Loucy (cell line): ENCODE measurements at regions not wholly inside any gene's neighbourhood (a gene's known extent, or its start where the extent isn't known, plus 50 kb on each side); places are given as distances from the start of the nearest gene placed in this dataset.

Experiments
- H2AFZ ChIP-seq: fragments of 200-600 bp; sonication (generic); 2 replicates; pipeline ENCODE4 v1.6.0; 2016; ENCODE audit warnings: antibody characterized with exemption, mild to moderate bottlenecking, low read length, moderate library complexity
- H3F3A ChIP-seq: fragments of 200-600 bp; 2 replicates; pipeline ENCODE4 v1.6.0; 2016; ENCODE audit warnings: antibody characterized with exemption, low read depth, mild to moderate bottlenecking
- H3K27me3 ChIP-seq: fragments of 200-600 bp; sonication (generic); 2 replicates; pipeline ENCODE4 v1.6.1; 2014; ENCODE audit warnings: low read length, mild to moderate bottlenecking; ENCODE audit not compliant: insufficient read depth, poor library complexity, severe bottlenecking
- H3K36me3 ChIP-seq: fragments of 200-600 bp; sonication (generic); 2 replicates; pipeline ENCODE4 v1.6.1; 2016; ENCODE audit warnings: low read length; ENCODE audit not compliant: insufficient read depth
- H3K4me1 ChIP-seq: fragments of 200-600 bp; sonication (generic); 2 replicates; pipeline ENCODE4 v1.5.1; 2014; ENCODE audit warnings: low read length, mild to moderate bottlenecking; ENCODE audit not compliant: insufficient read depth, poor library complexity, severe bottlenecking
- H3K4me2 ChIP-seq: fragments of 200-600 bp; sonication (generic); 2 replicates; pipeline ENCODE4 v1.6.0; 2014; ENCODE audit warnings: antibody characterized with exemption, low read length, low read depth, mild to moderate bottlenecking; ENCODE audit not compliant: poor library complexity, severe bottlenecking
- H3K4me3 ChIP-seq: fragments of 200-600 bp; sonication (generic); 2 replicates; pipeline ENCODE4 v1.5.1; 2014; ENCODE audit warnings: low read length, mild to moderate bottlenecking, mixed read lengths; ENCODE audit not compliant: poor library complexity, severe bottlenecking
- H3K79me2 ChIP-seq: fragments of 200-600 bp; sonication (generic); 2 replicates; pipeline ENCODE4 v1.6.1; 2014; ENCODE audit warnings: low read length; ENCODE audit not compliant: insufficient read depth
- H3K9ac ChIP-seq: fragments of 200-600 bp; sonication (generic); 2 replicates; pipeline ENCODE4 v1.6.0; 2014; ENCODE audit warnings: mild to moderate bottlenecking, low read depth, low read length, moderate library complexity; ENCODE audit not compliant: poor library complexity, severe bottlenecking
- H3K9me2 ChIP-seq: fragments of 200-600 bp; sonication (generic); replicated peaks from 2 replicates; pipeline ENCODE4 v1.6.1; 2016; ENCODE audit warnings: low read depth, low read length, mixed read lengths
- H3K9me3 ChIP-seq: fragments of 200-600 bp; sonication (generic); 2 replicates; pipeline ENCODE4 v1.6.1; 2014; ENCODE audit warnings: mild to moderate bottlenecking, antibody characterized with exemption, low read length, low read depth; ENCODE audit not compliant: insufficient read depth
- H4K20me1 ChIP-seq: fragments of 200-600 bp; sonication (generic); 2 replicates; pipeline ENCODE4 v1.6.0; 2014; ENCODE audit warnings: antibody characterized with exemption, low read length, mild to moderate bottlenecking; ENCODE audit not compliant: insufficient read depth, poor library complexity, severe bottlenecking
- CTCF ChIP-seq: fragments of 200-600 bp; sonication (generic); conservative IDR thresholded peaks from 2 replicates; pipeline ENCODE4 v1.5.1; 2014; ENCODE audit warnings: mild to moderate bottlenecking, antibody characterized with exemption, low read length
- EZH2phosphoT487 ChIP-seq: fragments of 200-600 bp; IDR thresholded peaks from 2 replicates; pipeline ENCODE4 v1.6.1; 2018; ENCODE audit warnings: antibody characterized with exemption, mild to moderate bottlenecking, moderate library complexity, borderline replicate concordance

- H3K4me2 ChIP-seq, result no peak overlapping the region
- no peak overlapping the region for H2AFZ ChIP-seq
- no peak for TF ChIP-seq EZH2phosphoT487
- TF ChIP-seq CTCF, result peak; percentile 58
- no peaks in the 10 kb centered on the region for H3F3A ChIP-seq
- no peaks in the 10 kb centered on the region for H3K9me2 ChIP-seq
- no peak overlapping the region for H3K9ac ChIP-seq
- H3K4me3 ChIP-seq, result no peak overlapping the region
- H3K79me2 ChIP-seq, result no peaks in the 10 kb centered on the region
- H3K4me1 ChIP-seq, result no peaks in the 10 kb centered on the region
- H3K36me3 ChIP-seq, result no peaks in the 10 kb centered on the region
- H4K20me1 ChIP-seq, result no peaks in the 10 kb centered on the region
- no peaks in the 10 kb centered on the region for H3K27me3 ChIP-seq
- no peaks in the 10 kb centered on the region for H3K9me3 ChIP-seq
Observed at GRCh38 chr13:61255040-61255796, 160.4 kb downstream of the PCDH20 start.

- Histone ChIP-seq H3K4me2 (no peak overlapping the region), H3F3A (no peaks in the 10 kb centered on the region), H3K36me3 (no peaks in the 10 kb centered on the region), H3K79me2 (no peaks in the 10 kb centered on the region), H4K20me1 (no peaks in the 10 kb centered on the region), H3K9me2 (no peaks in the 10 kb centered on the region), H3K27me3 (no peaks in the 10 kb centered on the region), H3K4me1 (no peaks in the 10 kb centered on the region), H3K4me3 (no peak overlapping the region), H2AFZ (no peak overlapping the region), H3K9ac (no peak overlapping the region), H3K9me3 (no peaks in the 10 kb centered on the region)
- no peak for TF ChIP-seq EZH2phosphoT487
- TF ChIP-seq CTCF, result no peak
Observed at GRCh38 chr13:61253105-61253877, 162.4 kb downstream of the PCDH20 start.

- TF ChIP-seq EZH2phosphoT487, result no peak
- TF ChIP-seq CTCF, result no peak
- Histone ChIP-seq H3K4me2 (no peak overlapping the region), H3K4me1 (no peaks in the 10 kb centered on the region), H3K36me3 (no peaks in the 10 kb centered on the region), H3K4me3 (no peak overlapping the region), H3K9me2 (no peaks in the 10 kb centered on the region), H2AFZ (no peak overlapping the region), H3K79me2 (no peaks in the 10 kb centered on the region), H3K9me3 (no peaks in the 10 kb centered on the region), H3K9ac (no peak overlapping the region), H4K20me1 (no peaks in the 10 kb centered on the region), H3K27me3 (no peaks in the 10 kb centered on the region), H3F3A (no peaks in the 10 kb centered on the region)
Observed at GRCh38 chr13:61252213-61252612, 163.4 kb downstream of the PCDH20 start.
